GM21576 (cell line): ENCODE measurements at regions not wholly inside any gene's neighbourhood (a gene's known extent, or its start where the extent isn't known, plus 50 kb on each side); places are given as distances from the start of the nearest gene placed in this dataset.

Experiments
- ATAC-seq: cut with Tn5 transposase; IDR thresholded peaks from one replicate; pipeline ENCODE4 v1.9.1; 2021; ENCODE audit warnings: mild to moderate bottlenecking, moderate library complexity; ENCODE audit not compliant: unreplicated experiment

DNA sequence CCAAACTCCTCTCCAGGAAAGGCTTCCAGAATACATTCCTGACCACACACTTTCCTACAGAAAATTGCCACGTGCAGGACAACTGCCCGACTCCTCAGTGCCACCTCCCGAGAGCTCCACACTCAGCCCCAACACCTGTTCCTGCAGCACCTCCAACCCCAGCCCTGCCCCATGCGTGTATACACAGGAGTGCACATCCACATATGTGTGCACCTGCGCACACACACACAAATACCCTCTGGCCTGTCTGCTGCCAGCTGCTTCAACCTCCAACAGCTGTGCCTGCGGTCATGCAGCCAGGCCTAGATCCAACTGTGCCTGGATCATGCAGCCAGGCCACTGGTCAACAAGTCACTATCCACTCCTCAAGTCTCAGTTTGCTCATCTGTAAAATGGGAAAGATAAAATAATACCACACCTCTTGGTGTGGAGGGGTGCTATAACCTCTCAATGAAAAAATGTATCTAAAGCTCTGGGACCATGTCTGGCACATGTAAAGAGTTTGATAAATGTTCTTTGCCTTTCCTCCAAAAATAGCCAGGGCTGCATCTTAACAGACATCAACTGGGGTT is 152.1 kb upstream of the ID2 start:
- ATAC-seq, result no peak

DNA sequence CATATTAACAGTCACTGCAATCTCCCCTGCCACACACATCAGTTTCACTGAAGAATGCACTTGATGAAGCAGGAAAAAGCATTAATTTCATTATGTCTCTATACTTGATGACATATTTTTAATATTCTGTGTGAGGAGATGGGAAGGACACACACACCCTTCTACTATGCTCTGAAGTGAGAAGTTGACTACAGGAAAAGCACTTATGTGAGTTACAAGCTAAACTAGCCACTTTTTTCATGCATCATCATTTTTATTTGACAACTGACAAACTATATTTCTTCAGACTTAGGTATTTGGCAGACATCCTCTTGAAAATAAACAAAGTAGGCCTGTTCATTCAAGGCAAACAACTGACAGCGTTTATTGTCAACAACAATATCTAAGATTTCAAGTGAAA is 150.4 kb upstream of the ID2 start:
- ATAC-seq, result no peak

DNA sequence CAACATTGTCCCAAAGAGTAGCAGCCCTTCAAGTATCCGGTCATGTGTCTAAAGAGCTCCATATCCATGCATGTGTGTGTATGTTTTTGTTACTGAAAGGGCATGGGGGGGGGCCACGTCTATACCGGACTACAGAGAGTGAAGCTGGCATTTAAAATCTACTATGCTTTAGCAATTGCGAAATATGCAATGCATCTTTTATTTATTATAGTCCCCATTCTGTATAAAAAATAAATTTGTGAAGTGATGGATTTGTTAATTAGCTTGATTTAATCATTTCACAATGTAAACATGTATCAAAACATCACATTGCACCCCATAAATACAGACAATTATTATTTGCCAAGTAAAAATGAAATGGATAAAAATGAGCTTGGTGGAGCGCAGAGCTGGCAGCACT is 149.4 kb upstream of the ID2 start:
- no peak for ATAC-seq

DNA sequence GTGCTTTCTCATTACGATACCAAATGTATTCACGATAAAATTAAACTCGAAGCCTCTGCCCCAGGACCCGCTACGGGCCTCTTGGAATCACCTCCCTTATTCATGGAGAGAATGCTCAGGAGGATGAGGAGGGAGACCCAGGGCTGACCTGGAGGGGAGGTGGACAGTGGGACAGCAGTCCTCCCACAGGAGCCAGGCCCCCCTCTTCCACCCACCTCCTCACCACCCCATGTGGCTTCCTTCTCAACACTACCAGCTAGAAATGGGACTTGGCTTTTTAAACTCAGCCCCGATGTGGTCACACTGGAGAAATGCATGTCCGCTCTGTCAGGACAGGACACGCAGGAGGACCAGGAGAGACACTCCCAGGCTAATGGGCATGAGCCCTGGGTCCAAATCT is 147.9 kb upstream of the ID2 start:
- ATAC-seq, result no peak

DNA sequence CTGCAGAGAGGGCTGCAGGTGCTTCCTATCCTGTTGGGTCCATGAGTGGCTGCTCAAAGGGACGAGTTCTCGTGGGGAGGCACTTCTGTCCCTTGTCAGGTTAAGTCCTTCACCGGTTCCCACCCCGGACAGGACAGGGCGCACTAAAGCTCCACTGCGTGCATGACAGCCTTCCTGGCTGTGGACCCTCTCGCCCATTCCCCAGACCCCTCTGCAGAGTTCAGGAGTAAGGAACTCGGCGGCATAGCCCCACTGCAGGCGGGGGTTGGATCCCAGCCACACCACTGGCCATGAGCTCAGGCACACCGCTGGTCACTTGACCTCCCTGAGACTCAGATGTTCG is 147.5 kb upstream of the ID2 start:
- no peak for ATAC-seq

DNA sequence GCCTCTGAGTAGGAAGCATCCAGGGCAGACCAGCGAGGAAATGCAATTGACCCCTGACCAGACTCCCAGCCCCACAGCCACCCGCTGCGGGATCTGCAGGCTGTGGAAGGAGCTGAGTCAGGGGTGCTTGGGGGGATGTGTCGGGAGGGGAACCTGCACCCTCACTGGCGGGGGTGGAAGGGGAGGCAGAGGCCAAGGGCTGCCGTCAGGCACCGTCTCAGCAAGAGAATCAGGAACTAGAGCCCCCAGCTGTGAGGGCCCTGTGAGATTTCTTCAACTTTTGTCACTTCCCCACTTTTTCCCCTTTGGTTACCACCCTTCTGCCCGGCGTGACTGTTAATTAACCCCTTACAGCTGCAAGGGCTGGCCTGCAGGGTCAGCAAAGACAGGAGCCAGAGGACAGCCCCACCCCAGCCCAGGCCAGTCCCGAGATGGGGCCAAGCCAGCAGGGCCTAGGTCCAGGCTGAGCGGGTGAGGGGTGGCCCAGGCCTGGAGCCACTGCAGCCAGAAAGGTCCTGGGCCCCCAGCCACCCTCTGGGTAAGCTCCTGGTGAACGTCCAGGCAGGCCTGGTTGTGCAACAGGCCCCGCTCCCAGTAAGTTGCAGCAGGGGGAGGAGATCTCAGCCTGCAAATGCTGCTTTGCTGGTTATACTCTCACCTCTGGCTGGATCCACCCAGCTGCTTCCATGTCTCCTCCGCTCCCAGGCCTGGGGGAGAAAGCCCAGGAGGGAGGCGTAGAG is 147.0 kb upstream of the ID2 start:
- ATAC-seq, result no peak

DNA sequence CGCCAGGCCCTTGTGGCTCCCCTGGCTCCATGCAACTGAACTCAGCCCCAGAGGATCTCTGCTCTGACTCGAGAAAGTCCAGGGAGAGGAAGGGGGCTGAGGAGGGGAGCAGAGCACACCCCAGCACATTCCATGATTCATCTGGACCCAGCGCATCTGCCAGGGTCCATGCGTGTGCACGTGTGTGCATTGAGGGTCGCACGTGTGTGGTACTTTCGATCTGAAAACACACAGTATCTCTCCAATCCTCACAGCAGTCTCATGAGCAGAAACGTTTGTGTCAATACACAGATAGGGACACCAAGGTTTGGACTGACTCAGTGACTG is 146.4 kb upstream of the ID2 start:
- no peak for ATAC-seq

DNA sequence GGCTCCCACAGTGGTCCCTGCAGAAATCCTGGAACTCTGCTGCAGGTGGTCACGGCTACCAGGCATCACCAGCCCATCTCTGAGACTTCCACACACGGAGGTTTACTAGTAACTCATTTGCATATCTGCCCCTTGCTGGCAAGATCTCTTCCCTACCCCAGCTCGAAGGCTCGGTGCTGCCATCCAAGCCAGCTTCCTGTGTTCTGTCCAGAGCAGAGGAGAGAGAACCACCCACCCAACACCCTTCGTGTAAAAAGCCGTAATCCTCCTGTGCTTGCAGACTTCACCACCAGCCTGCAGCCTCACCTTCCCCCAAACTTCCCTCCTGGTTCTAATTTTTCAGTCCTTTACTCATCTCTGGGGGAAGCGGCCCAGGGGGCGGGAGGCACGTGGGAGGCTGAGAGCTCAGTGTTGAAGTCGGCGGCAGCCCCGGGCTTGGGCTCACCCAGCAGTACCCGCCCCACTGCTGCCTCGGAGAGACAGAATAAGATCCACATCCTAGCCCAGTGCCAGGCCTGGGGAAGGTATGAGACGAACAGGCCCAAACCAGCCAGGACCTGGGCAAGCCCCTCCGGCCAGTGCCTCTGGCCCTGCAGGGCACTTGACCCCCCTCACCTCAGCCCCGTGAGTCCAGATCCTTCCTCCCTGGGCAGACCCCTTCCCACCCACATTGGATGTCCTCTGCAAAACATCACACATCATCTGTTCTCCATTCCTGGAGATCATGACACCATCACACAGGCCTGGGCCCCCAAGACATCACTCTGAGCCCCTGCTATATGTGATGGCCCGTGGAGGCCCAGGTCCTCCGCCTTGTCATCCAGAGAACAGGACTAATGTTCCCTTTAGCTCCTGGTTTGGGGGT is 145.8 kb upstream of the ID2 start:
- no peak for ATAC-seq

DNA sequence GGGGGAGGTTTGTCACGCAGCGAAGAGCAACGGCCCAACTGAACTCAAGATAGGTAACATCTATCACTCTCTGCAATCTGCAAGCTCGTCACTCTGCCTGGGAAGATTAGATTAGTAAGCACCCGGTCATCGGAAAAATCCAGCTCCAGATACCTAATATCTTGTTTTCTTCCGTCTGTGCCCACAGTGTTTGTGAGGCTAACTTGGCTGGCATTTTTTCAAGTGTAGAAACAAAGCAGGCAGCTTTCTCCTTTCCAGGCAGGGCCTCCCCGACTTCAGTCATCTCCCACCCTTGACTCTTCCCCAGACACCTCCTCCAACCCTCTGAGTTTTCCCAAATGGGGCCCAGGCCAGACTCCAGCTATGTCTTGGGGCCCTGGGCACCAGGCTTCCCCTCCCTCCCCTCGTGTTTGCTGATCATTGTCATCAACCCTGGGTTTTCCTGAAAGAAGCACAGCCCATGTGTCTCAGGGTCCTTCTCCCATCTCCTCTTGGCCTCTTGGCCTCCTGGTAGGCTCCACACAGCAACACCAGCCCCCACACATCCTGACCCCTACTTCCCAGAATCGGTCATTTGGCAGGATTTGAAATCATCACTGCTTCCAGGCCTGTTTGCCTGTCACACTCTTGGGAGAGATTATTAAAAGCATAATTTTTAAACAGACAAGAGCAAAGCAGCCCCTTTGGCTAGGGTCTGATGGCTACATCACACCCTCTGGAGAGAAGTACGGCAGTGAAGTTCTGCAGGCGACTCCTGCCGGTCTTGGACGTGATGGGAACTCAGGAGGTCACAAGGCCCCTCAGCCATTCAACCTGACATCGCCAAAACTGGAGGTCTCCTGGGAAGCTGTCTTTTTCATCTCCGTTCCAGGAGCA is 144.9 kb upstream of the ID2 start:
- no peak for ATAC-seq

DNA sequence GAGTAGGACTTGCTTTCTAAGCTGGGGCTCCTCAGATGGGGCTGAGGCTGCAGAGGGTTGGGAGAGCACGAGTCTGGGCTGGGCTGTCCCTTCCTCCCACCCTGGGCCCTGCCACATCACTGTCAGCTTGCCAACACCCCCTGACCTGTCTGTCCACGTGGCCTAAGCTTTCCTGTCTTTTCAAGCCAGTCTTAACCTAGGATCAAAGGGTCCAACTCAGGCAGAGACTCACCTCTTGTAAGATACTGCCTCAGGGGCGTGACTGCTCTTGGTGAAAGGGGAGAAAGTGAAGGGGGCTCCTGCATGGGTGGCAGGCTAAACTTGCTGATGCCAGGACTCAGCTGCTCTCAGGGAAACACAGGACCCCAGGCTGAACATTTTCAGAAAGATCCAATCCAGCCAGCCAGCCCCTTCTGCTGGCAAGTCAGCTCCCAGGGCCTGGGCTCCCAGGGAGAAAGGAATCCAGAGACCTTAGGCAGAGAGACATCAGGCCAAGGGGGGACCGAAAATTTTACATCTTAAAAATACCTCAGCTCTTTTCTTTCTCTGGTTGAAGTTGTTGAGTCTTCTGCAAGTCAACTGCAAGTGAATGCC is 144.2 kb upstream of the ID2 start:
- ATAC-seq, result no peak

DNA sequence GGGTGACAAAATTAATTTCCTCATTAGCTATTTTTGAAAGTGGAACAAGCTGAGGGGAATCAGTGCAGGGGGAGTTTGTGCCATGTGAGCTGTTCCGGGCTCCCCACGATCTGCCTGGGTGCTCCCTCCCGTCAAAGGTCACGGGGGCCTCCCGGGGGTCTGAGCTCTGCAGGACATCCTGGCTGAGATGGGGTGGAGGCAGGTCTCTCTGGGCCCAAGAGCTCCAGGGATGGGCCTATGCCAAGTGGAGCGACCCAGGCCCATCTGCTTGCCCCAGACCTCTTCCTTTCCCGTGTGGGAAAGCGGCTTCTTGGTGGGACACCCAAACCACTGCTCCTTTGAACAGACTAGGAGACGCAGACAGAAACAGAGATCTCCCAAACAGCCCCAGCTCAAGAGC is 143.3 kb upstream of the ID2 start:
- ATAC-seq, result no peak

DNA sequence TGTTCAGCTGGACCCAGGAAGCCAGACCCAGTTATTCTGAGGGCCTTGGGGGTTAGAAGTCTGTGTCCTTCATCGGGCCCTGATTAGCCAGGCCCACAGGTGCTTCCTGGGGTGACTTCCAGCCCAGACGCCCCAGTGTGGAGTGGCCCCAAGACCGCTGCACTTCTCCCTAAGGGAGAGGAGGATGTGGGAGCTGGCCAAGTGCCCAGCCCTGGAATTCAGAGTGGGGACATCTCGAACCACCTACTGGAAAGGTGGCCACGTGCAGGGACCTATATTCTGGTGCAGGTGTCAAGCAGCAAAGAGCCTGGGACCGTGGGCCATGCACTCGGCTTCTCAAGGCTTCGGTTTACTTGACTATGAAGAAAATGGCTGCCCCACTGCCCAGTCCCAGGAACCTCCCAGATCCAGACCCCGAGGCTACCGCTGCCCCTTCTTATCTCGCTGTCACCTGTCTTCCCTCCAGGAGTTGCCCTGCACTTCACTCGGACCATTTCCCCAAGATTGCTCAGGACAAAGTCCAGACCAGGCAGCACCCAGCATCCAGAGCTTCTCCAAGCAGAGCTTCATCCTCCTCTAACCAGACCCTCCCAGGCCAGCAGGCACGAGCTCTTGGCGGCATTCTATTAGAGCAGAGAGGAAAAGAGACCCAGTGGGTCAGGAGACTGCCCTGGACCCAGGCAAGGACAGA is 142.8 kb upstream of the ID2 start:
- no peak for ATAC-seq

DNA sequence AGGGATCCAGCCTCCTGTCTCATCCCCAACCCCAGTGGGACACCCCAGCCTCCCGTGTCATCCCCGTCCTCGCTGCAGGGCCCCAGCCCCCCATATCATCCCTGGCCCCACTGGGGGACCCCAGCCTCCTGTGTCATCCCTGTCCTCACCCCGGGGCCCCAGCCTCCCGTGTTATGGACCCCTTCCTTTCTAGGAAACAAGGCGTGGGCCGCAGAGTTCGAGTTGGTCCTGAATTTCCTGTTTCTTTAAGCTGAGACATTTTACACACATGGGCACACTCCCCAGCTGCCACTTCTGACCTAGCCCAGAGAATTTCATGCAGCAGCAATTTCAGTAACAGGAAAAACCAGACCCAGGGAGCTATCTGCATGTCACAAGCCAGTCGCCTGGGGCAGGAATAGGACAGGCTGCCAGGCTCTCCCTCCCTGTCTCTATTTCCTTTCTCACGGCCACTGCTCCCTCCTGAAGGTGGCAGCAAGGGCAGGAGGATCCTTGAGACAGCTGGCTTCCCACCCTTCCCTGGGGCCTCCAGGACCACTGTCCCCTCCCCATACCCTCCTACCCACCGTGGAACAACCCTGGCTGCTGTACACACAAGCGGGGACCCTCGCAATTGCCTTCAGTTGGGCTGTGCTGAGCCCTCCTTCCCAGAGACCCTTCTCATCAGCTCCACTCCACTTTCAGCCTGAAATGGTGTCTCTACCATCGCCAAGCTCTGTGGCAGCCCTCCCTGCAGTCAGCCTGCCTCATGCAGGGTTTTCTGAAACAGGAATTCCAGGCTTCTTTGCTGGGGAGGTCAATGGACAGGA is 141.9 kb upstream of the ID2 start:
- no peak for ATAC-seq

DNA sequence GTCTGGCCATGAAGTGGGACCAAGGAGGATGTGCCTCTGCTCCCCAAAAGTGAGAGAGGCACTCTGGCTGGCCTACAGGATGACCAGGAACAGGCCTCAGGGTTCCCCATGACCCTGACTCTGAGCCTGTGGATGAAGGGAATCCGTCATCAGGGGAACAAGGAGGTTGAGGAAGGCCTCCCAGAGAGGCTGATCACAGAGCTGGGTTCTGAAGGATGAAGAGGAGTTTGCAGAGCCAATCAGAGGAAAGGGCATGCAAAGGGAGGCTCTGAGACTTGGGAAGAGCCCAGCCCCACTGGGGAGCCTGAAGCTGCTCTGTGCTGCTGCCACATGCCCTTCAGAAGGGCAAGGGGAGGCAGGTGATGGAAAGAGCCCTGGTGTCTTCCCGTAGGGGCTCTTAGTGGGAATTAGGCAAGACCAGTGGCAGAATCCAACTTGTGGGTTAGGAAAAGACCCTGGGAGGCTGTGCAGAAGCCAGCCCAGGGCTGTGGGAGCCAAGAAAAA is 141.3 kb upstream of the ID2 start:
- ATAC-seq, result no peak

DNA sequence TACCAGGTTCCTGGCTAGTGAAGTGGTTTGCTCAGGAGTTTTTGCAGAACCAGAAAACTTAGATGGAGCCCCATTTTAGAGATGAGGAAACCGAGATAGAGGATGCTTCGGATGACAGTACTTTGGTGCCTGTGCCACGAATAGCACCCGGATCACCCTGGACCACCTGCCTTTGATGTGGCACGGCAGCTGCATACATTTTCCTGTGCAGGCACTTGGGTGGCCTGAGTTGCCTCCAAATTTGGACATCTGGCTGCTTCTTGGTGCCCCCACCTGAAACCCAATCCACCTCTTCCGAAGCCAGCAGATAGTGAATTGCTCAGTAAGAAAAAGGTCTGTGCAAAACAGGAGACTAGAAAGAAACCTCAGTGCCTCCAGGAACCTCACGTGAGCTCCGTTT is 140.6 kb upstream of the ID2 start:
- ATAC-seq, result no peak

DNA sequence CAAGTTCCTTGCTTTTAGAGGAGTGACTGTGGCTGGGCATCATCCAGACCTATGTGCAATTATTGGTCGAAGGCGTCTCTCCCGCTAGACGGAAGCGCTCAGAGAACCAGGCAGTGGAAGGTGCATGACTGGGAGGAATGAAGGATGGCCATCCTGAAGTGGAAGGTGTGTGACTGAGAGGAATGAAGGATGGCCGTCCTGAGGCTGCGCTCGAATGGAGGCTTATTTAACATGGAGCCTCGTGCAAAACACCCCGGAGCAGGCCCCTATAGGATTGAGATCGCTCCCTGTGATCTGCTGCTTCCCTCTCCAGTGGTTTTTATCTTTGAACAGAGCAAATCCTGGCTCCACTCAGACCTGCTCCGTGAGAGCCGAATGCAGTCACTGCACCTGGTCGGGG is 140.2 kb upstream of the ID2 start:
- no peak for ATAC-seq

DNA sequence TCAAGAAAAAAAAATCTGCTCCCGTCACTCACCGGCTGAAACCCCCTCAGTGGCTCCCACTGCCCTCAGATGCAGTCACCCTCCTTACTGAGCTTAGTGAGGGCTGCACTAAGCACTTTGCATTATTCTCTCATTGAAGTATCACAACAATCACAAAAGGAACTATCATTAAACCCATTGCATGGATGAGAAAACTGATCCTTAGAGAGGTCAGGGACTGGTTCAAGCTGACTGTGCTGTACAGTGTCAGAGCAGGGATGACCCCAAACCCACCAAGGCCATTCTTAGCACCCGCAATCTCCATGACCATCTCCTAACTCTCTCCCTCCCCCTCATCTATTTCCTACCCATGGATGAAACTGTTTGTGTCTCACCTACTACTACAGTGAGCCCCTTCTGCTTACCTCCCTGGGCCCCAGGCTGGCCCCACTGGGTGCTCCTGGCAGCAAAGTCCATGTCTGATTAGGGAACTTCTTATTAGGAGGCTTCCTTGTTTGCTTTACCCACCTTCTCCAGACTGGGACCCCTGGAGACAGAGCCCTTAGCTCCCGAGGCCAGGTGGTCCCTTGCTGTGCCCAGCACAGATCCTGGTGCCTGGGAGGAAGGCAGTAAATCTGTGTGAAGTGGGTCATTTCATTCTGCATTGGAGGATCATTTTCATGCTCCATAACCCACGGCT is 139.3 kb upstream of the ID2 start:
- ATAC-seq, result no peak

DNA sequence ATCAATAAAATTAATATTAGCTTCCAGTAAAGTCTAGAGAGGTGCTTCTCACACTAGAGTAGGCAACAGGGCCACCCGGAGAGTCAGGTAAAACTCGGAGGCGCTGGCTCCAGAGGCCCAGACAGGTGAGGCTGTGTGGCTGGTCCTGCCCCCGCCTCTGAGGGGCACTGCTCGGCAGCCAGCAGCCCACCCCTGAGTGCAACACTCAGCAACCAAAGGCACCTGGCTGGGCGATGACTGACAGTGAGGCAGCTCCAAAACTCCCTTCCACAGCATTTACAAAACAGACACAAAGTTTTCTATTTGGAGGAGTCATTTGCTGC is 138.8 kb upstream of the ID2 start:
- ATAC-seq, result peak; percentile 3
